WI38 (cell line): ENCODE measurements at regions not wholly inside any gene's neighbourhood (a gene's known extent, or its start where the extent isn't known, plus 50 kb on each side); places are given as distances from the start of the nearest gene placed in this dataset.

Source experiments
- H3K4me3 ChIP-seq: 2 replicates; pipeline ENCODE4 v1.5.1; 2011; ENCODE audit warnings: low read depth, mild to moderate bottlenecking, control low read depth, low read length
- CTCF ChIP-seq: IDR thresholded peaks from 2 replicates; pipeline ENCODE4 v1.5.1; 2012; ENCODE audit warnings: low read depth, mild to moderate bottlenecking, control low read depth, low read length

GRCh38 chr10:28408237-28408777 is 105.4 kb upstream of the MPP7 start:
- no peak overlapping the region for H3K4me3 ChIP-seq
- no peak for TF ChIP-seq CTCF

- 0 out of 2 replicates have a peak, but pooled peaks have one; percentile 7 for TF ChIP-seq CTCF
- no peak overlapping the region for H3K4me3 ChIP-seq
These were observed 107.7 kb upstream of the MPP7 start for GRCh38 chr10:28410420-28411135.

GRCh38 chr10:28411136-28411460 is 108.2 kb upstream of the MPP7 start:
- H3K4me3 ChIP-seq = no peak overlapping the region
- no peak for TF ChIP-seq CTCF

GRCh38 chr10:28411648-28412047 is 108.8 kb upstream of the MPP7 start:
- TF ChIP-seq CTCF = no peak
- H3K4me3 ChIP-seq = no peak overlapping the region

- H3K4me3 ChIP-seq = no peak overlapping the region
These were observed 114.8 kb upstream of the WAC start for GRCh38 chr10:28418069-28418468.

GRCh38 chr10:28425422-28425821 is 107.5 kb upstream of the WAC start:
- TF ChIP-seq CTCF = no peak
- no peak overlapping the region for H3K4me3 ChIP-seq

More at GRCh38 chr10:28418069-28418468, 114.8 kb upstream of the WAC start:
- TF ChIP-seq CTCF = no peak

GRCh38 chr10:28426392-28427159 is 106.3 kb upstream of the WAC start:
- no peak for TF ChIP-seq CTCF
- H3K4me3 ChIP-seq = no peak overlapping the region
